ENCODE measurements at regions not wholly inside any gene's neighbourhood (a gene's known extent, or its start where the extent isn't known, plus 50 kb on each side); places are given as distances from the start of the nearest gene placed in this dataset.

- Histone ChIP-seq H3K4me2 (ENCODE audit: low read depth, low read length, poor library complexity, severe bottlenecking) (no peak overlapping the region), H3K36me3 (ENCODE audit: insufficient read depth, low read length) (no peaks in the 10 kb centered on the region), H3K9ac (ENCODE audit: low read length) (no peak overlapping the region), H3K4me3 (ENCODE audit: low read length) (no peak overlapping the region), H3K9me2 (replicated peaks; ENCODE audit: insufficient read depth, low read length) (no peaks in the 10 kb centered on the region), H3K9me3 (ENCODE audit: low read length) (no peaks in the 10 kb centered on the region), H2AFZ (ENCODE audit: low read length) (no peak overlapping the region), H3K27ac (ENCODE audit: low read length) (no peak overlapping the region), H3K4me1 (ENCODE audit: low read length) (no peaks in the 10 kb centered on the region), H3K79me2 (ENCODE audit: low read length) (no peaks in the 10 kb centered on the region), H4K20me1 (ENCODE audit: insufficient read depth, low read depth, low read length) (no peaks in the 10 kb centered on the region), H3K27me3 (ENCODE audit: low read length) (no peaks in the 10 kb centered on the region)
- no peak for DNase-seq
Observed at GRCh38 chr3:168647582-168647981, 551.9 kb upstream of the GOLIM4 start.

- H3K4me3 ChIP-seq (ENCODE audit: low read length) = no peak overlapping the region
- H3K4me2 ChIP-seq (ENCODE audit: low read depth, low read length, poor library complexity, severe bottlenecking) = no peak overlapping the region
- H3K27ac ChIP-seq (ENCODE audit: low read length) = no peak overlapping the region
- H3K27me3 ChIP-seq (ENCODE audit: low read length) = no peaks in the 10 kb centered on the region
- H3K9me3 ChIP-seq (ENCODE audit: low read length) = no peaks in the 10 kb centered on the region
- no peaks in the 10 kb centered on the region for H3K4me1 ChIP-seq (ENCODE audit: low read length)
- H3K79me2 ChIP-seq (ENCODE audit: low read length) = no peaks in the 10 kb centered on the region
- no peaks in the 10 kb centered on the region for H4K20me1 ChIP-seq (ENCODE audit: insufficient read depth, low read depth, low read length)
- no peak overlapping the region for H3K9ac ChIP-seq (ENCODE audit: low read length)
- H3K36me3 ChIP-seq (ENCODE audit: insufficient read depth, low read length) = no peaks in the 10 kb centered on the region
- DNase-seq = no peak
- no peaks in the 10 kb centered on the region for H3K9me2 ChIP-seq (replicated peaks; ENCODE audit: insufficient read depth, low read length)
- no peak overlapping the region for H2AFZ ChIP-seq (ENCODE audit: low read length)
Observed at GRCh38 chr3:168645180-168645579, 549.5 kb upstream of the GOLIM4 start.

DNA sequence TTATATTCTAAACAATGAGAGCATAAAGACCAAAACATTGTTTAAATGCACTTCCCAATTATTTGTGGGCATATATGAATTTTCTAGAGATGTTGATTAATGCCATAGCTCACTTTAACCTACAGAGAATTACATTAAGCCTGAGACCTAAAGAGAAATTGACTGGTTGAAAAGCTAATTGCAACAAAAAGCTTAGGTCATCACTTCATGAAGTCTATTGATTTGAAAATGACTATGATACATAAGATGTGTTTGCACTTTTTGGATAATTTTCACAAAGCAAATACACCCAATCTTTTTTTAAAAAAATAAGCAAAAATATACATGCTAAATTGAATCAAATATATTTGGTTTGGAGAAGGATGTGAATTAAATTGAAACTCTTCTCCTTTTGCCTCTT is 532.8 kb upstream of the GOLIM4 start:
- H3K36me3 ChIP-seq (ENCODE audit: insufficient read depth, low read length) = no peaks in the 10 kb centered on the region
- no peak overlapping the region for H3K9ac ChIP-seq (ENCODE audit: low read length)
- H3K4me1 ChIP-seq (ENCODE audit: low read length) = no peaks in the 10 kb centered on the region
- DNase-seq = no peak
- H3K4me2 ChIP-seq (ENCODE audit: low read depth, low read length, poor library complexity, severe bottlenecking) = no peak overlapping the region
- no peaks in the 10 kb centered on the region for H3K79me2 ChIP-seq (ENCODE audit: low read length)
- H2AFZ ChIP-seq (ENCODE audit: low read length) = no peak overlapping the region
- H3K4me3 ChIP-seq (ENCODE audit: low read length) = no peak overlapping the region
- no peaks in the 10 kb centered on the region for H3K27me3 ChIP-seq (ENCODE audit: low read length)
- H3K9me3 ChIP-seq (ENCODE audit: low read length) = no peaks in the 10 kb centered on the region
- H3K27ac ChIP-seq (ENCODE audit: low read length) = no peak overlapping the region
- no peaks in the 10 kb centered on the region for H3K9me2 ChIP-seq (replicated peaks; ENCODE audit: insufficient read depth, low read length)
- no peaks in the 10 kb centered on the region for H4K20me1 ChIP-seq (ENCODE audit: insufficient read depth, low read depth, low read length)

- Histone ChIP-seq H3K79me2 (ENCODE audit: low read length) (no peaks in the 10 kb centered on the region), H3K9me3 (ENCODE audit: low read length) (no peaks in the 10 kb centered on the region), H3K9ac (ENCODE audit: low read length) (no peak overlapping the region), H3K4me2 (ENCODE audit: low read depth, low read length, poor library complexity, severe bottlenecking) (no peak overlapping the region), H3K9me2 (replicated peaks; ENCODE audit: insufficient read depth, low read length) (no peaks in the 10 kb centered on the region), H3K4me1 (ENCODE audit: low read length) (no peaks in the 10 kb centered on the region), H3K36me3 (ENCODE audit: insufficient read depth, low read length) (no peaks in the 10 kb centered on the region), H3K27me3 (ENCODE audit: low read length) (no peaks in the 10 kb centered on the region), H2AFZ (ENCODE audit: low read length) (no peak overlapping the region), H4K20me1 (ENCODE audit: insufficient read depth, low read depth, low read length) (no peaks in the 10 kb centered on the region), H3K27ac (ENCODE audit: low read length) (no peak overlapping the region), H3K4me3 (ENCODE audit: low read length) (no peak overlapping the region)
- DNase-seq = no peak
Observed at GRCh38 chr3:168625477-168625876, 529.8 kb upstream of the GOLIM4 start.

DNA sequence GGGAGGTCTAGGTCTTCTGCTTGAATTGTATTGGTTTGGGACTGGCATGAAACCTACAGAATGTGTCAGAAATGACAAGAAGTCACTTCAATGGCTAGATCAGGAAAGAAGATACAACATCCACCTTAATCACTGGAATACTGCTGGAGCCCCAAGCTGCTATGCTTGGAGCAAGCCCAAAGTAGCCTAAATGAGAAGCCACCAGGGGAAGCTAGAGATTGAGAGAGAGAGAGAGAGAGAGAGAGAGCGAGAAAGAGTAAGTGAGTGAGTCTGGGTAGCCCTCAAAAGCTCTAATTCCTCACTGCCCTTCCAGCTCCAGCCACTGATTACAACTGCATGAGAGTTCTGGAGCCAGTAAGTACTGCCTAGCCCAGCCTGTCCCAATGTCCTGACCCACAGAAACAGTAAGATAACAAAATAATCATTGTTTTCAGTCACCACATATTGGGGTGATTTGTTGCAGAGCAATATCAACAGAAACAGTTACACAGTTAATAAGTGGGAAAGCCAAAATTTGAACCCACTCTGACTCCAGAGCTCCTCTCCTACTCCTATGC is 529.2 kb upstream of the GOLIM4 start:
- Histone ChIP-seq H2AFZ (ENCODE audit: low read length) (no peak overlapping the region), H3K4me3 (ENCODE audit: low read length) (no peak overlapping the region), H3K36me3 (ENCODE audit: insufficient read depth, low read length) (no peaks in the 10 kb centered on the region), H3K9me2 (replicated peaks; ENCODE audit: insufficient read depth, low read length) (no peaks in the 10 kb centered on the region), H3K9me3 (ENCODE audit: low read length) (no peaks in the 10 kb centered on the region), H3K4me1 (ENCODE audit: low read length) (no peaks in the 10 kb centered on the region), H4K20me1 (ENCODE audit: insufficient read depth, low read depth, low read length) (no peaks in the 10 kb centered on the region), H3K9ac (ENCODE audit: low read length) (no peak overlapping the region), H3K27ac (ENCODE audit: low read length) (no peak overlapping the region), H3K27me3 (ENCODE audit: low read length) (no peaks in the 10 kb centered on the region), H3K4me2 (ENCODE audit: low read depth, low read length, poor library complexity, severe bottlenecking) (no peak overlapping the region), H3K79me2 (ENCODE audit: low read length) (no peaks in the 10 kb centered on the region)
- DNase-seq = no peak

- H4K20me1 ChIP-seq (ENCODE audit: insufficient read depth, low read depth, low read length) = no peaks in the 10 kb centered on the region
- H3K27ac ChIP-seq (ENCODE audit: low read length) = no peak overlapping the region
- H3K9ac ChIP-seq (ENCODE audit: low read length) = no peak overlapping the region
- no peaks in the 10 kb centered on the region for H3K27me3 ChIP-seq (ENCODE audit: low read length)
- H3K79me2 ChIP-seq (ENCODE audit: low read length) = no peaks in the 10 kb centered on the region
- H3K4me1 ChIP-seq (ENCODE audit: low read length) = no peaks in the 10 kb centered on the region
- no peak overlapping the region for H3K4me2 ChIP-seq (ENCODE audit: low read depth, low read length, poor library complexity, severe bottlenecking)
- H3K36me3 ChIP-seq (ENCODE audit: insufficient read depth, low read length) = no peaks in the 10 kb centered on the region
- H3K9me3 ChIP-seq (ENCODE audit: low read length) = no peaks in the 10 kb centered on the region
- no peak for DNase-seq
- H3K4me3 ChIP-seq (ENCODE audit: low read length) = no peak overlapping the region
- H2AFZ ChIP-seq (ENCODE audit: low read length) = no peak overlapping the region
- no peaks in the 10 kb centered on the region for H3K9me2 ChIP-seq (replicated peaks; ENCODE audit: insufficient read depth, low read length)
Observed at GRCh38 chr3:168624195-168624594, 528.5 kb upstream of the GOLIM4 start.

DNA sequence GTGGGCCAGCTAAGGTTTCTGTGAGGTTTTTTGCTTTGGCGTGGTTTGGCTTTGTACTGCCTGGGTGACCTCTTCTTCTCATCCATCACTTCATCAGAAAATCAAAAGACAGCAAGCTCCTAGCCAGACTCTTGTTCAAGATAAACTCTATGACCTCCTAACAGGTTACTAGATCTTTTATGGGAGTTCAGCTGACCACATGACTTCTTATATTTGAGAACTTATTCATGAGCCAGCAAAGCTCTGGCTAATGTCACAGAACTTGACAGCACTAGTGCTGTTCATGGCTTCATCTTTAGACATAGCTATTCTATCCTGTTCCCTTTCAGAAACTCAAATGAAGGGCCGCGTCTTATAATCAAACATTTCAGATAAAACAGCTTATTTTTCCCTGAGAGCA is 527.1 kb upstream of the GOLIM4 start:
- no peak overlapping the region for H2AFZ ChIP-seq (ENCODE audit: low read length)

DNA sequence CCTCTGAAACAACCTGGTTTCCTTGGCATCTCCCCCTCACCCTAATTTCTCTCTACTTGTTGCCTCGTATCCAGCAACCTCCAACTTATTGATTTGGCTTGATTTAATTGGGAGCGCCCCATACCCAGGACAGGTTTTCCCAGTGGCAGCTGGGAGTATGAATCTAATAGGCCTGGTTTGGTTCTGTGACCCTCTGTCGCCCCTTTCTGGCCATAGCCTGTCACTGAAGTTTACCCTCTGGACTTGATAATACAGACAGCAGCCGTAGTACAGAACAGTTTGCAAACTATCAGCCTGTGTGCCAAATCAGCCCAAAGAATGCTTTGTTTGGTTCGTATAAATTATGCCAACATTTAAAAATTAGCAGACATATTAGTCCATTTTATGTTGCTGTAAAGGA is 525.1 kb upstream of the GOLIM4 start:
- Histone ChIP-seq H3K79me2 (ENCODE audit: low read length) (no peaks in the 10 kb centered on the region), H3K4me2 (ENCODE audit: low read depth, low read length, poor library complexity, severe bottlenecking) (no peak overlapping the region), H3K4me1 (ENCODE audit: low read length) (no peaks in the 10 kb centered on the region), H3K27me3 (ENCODE audit: low read length) (no peaks in the 10 kb centered on the region), H4K20me1 (ENCODE audit: insufficient read depth, low read depth, low read length) (no peaks in the 10 kb centered on the region), H2AFZ (ENCODE audit: low read length) (no peak overlapping the region), H3K36me3 (ENCODE audit: insufficient read depth, low read length) (no peaks in the 10 kb centered on the region), H3K9me3 (ENCODE audit: low read length) (no peaks in the 10 kb centered on the region), H3K9ac (ENCODE audit: low read length) (no peak overlapping the region), H3K9me2 (replicated peaks; ENCODE audit: insufficient read depth, low read length) (no peaks in the 10 kb centered on the region), H3K27ac (ENCODE audit: low read length) (no peak overlapping the region), H3K4me3 (ENCODE audit: low read length) (no peak overlapping the region)
- peak; percentile 71 for DNase-seq

More for the DNA sequence above, 527.1 kb upstream of the GOLIM4 start:
- no peaks in the 10 kb centered on the region for H3K79me2 ChIP-seq (ENCODE audit: low read length)
- no peaks in the 10 kb centered on the region for H3K36me3 ChIP-seq (ENCODE audit: insufficient read depth, low read length)
- H3K27me3 ChIP-seq (ENCODE audit: low read length) = no peaks in the 10 kb centered on the region
- no peaks in the 10 kb centered on the region for H3K9me2 ChIP-seq (replicated peaks; ENCODE audit: insufficient read depth, low read length)
- H3K9me3 ChIP-seq (ENCODE audit: low read length) = no peaks in the 10 kb centered on the region
- H3K4me3 ChIP-seq (ENCODE audit: low read length) = no peak overlapping the region
- H3K4me2 ChIP-seq (ENCODE audit: low read depth, low read length, poor library complexity, severe bottlenecking) = no peak overlapping the region
- no peak for DNase-seq
- H3K27ac ChIP-seq (ENCODE audit: low read length) = no peak overlapping the region
- no peaks in the 10 kb centered on the region for H3K4me1 ChIP-seq (ENCODE audit: low read length)
- H3K9ac ChIP-seq (ENCODE audit: low read length) = no peak overlapping the region
- no peaks in the 10 kb centered on the region for H4K20me1 ChIP-seq (ENCODE audit: insufficient read depth, low read depth, low read length)
